GOT3 (cell line): ENCODE measurements at regions not wholly inside any gene's neighbourhood (a gene's known extent, or its start where the extent isn't known, plus 50 kb on each side); places are given as distances from the start of the nearest gene placed in this dataset.

ENCODE experiments used
- DNase-seq: peaks from one replicate; lab custom pipeline; 2025; ENCODE audit warnings: mixed read lengths; lab: John Stamatoyannopoulos, UW

DNA sequence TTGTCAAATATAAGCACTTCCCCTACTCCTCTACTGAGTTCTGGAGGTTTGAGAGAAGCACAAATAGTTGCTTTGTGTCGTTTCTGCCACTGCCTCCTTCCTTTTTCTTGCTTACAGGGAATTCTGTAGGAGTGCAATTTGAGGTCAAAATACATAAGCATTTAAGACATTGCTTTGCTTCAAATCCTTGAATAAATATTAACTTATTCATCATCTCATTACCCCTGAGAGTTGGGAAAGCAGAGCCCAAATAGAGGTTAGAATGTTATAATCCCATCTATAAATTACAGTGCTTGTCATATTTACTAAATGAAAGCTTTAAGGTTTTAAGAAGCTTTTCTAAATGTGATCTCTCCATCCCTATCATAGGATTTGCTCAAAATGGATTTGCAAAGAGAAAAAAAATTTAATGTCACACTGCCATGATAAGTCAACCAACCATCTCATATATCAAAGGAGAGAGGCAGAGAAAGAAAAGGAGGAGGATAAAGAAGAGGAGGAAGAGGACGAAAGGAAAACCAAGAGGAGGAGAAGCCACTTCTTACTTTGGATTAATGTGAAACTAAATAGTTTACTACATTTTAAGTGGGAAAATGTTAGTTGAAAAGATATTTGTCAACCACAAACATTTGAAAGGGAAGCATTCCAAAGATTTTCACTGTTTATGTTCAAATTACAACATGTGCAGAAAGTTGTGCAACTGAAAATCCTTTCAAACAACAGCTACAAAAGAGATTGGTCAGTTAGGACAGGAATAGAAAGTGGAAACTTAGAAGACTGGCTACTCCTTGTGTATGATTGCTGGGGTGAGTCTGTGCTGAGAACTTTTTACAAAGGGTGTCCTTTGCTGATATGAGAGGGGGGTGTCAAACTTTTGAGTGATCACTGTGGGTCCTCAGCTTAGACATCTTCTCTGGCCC lies 277.3 kb upstream of the FN1 start:
- DNase-seq = no peak

DNA sequence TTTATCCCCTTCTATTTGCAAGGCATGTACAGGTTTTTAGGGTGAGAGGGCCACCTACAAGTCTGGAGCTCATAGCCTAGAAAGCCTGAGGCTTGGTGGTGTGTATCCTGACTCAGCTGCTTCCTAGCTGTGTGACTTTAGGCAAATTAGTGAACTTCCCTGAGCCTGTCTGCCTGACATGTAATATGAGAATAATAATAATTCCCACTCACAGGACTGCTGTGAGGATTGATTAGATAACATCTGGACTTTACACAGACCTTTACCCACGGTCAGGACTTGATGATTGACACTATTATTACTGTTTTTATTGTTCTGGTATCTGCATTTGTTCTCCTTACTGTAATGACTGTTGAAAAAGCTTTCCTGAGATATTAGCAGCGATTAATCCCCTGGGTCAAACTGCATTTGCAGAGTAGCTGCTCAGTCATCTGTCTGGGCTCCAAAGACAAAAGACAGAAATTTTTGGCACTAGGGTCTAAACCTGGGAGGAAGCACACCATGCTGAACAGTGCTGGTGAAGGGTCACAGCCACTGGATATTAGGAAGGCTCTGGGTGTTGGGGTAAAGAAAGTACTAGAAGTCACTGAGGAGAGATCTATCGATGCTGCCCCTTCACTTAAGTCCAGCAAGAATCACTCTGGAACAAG lies 276.5 kb upstream of the FN1 start:
- no peak for DNase-seq

DNA sequence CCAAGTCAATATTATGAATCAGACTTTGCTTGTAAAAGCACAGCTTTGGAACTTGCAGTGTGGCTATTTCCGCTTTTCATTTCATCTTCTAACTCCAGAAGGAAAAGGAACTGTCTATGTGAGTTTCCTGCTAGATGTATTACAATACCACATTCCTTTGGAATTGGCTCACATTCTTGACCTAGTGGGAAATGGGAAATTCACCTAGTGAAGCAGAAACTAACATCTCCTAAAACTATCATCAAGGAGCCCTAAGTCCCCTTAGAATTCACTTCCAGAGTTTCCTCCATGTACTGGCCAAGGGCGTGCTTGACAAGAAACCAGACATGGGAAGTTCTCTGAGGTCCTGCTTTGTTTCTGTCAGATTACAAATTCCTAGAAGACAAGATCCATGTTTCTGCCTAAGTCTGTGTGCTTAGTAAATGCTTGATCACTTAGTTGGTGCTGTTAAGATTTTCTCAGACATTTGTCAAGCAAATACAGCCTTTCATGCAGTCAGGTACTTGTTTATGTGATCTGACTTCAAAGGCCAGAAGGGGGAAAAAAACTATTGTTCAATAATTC lies 275.7 kb upstream of the FN1 start:
- no peak for DNase-seq

DNA sequence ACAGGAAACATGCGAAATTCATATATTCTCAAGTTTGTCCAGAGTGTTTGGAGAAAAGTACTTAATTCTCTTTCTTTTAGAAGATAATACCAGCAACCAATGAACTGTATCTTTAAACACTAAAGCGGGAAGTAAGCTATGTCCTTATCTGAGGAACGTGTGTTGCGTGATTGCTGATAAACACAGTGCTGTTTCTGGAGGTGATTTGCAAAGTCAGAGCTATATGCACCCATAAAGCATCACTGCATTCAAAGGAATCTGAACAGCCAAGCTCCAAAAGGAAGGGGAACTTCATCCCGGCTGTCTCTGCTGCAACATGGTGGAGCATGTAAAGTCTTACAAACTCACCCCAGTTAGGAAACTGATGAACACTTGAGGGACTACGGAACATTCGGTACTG lies 271.7 kb upstream of the FN1 start:
- no peak for DNase-seq

DNA sequence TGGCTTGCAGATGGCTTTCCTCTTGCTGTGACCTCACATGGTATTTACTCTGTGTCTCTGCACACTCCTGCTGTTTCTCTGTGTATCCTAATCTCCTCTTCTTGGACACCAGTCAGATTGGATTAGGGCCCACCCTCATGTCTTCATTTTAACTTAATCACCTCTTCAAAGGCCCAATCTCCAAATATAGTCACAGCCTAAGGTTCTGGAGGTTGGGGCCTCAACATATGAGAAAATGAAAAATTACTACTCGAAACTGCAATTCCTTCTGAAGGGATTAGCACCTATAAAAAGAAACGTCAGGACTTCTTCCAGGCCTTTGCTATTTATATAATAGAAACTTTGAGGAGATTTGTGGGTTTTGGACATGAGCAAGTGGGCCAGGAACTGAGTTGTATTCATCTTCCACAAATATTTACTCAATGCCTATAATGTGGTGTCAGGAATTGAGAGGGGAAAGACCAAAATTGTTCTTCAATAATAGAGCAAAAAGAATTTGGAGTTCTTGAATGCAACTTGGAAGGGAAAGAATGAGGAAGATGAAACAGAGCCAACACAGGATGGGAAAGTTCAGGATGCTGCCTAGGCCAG lies 270.0 kb upstream of the FN1 start:
- DNase-seq = no peak

DNA sequence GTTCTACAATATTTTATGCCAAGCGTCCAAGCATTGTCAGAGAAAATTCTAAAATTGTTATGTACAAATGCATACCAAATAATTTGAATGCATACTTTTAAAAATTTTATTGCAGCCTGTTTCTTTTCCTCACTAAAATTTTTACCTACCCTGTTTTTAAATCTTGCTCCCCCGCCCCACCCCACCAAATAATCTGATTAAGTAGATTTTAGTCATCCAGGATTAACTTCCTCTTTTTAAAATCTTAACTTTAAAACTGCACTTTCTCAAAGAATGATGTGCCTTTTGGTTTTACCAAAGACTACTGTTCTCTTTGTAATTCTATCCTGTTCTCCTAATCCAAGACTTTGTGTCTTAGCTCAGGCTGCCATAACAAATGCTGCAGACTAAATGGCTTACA lies 269.4 kb upstream of the FN1 start:
- DNase-seq = no peak

DNA sequence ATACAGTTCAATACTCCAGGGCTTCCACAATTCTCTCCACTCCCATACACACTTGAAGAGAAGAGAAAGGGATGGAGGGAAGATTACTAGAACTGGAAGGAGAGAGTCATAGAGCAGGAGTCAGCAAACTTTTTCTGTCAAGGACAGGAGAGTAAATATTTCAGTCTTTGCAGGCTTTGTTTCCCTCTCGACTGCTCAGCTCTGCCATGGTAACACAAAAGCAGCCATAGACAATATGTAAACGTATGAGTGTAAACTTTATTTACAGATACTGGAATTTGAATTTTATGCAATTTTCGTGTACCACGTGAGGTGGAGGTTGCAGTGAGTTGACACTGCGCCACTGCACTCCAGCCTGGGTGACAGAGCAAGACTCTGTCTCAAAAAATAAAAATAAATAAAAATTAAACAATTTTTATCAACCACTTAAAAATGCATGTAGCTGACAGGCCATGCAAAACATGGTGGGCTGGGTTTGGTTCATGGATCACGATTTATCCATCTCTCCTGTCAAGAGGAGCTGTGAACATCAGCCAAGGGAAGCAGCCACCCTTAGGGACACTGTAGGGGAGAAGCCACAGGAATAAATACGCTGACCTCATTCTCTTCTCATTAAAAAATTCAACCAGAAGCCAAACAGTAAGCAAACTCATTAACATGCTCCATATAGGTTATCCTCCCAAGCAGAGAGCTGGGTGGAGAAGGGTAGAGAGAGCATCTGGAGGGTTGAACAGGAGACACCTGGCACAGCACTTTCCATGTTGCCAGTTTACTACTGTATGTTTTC lies 266.4 kb upstream of the FN1 start:
- no peak for DNase-seq

DNA sequence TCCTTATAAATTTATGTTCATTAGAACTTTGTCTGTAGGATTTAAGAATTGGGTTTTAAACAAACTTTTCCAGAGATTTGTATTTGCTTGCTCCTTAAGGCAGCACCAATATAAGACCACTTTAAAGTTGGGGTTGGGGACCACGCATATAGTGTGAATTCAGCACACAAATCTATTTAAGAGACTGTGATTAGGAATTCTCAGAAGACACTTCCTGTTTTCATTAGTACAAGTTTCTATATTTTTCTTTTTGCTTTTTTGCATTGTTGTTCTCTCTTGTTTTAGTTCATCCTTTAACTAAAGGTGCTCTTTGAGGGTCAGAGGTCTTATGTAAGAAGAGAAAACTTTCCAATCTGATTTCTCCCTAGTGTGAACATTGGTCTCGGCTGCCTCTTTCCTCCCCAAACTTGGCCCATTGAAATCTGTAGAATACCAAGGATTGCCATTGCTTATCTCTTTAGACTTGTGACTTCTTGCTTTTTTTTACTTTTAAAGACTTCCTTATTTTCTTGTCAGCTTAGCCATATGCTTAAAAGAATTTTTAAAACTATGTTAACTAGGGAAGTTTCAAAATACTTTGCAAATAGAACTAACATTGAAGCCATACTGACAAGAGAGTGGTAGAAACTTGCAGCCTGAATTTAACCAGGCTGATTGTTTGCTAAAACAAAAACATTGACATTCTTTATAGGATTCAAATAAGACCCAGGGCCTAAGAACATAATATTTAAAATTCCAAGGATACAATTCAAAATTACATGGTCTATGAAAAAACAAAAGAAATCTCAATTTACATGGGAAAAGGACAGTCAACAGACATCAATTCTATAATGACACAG lies 264.1 kb upstream of the FN1 start:
- no peak for DNase-seq

DNA sequence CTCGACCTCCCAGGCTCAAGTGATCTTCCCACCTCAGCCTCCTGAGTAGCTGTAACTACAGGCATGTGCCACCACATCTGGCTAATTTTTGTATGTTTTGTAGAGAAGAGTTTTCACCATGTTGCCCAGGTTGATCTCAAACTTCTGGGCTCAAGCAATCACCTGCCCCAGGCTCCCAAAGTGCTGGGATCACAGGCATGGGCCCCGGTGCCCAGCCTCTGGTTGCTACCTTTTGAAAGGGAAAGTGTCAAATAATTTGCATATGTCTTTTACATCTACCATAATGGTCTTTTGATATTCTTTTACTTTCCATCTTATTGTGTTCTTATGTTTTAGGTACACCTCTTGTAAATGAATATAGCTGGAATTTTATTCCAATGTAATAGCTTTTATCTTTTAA lies 263.1 kb upstream of the FN1 start:
- no peak for DNase-seq

DNA sequence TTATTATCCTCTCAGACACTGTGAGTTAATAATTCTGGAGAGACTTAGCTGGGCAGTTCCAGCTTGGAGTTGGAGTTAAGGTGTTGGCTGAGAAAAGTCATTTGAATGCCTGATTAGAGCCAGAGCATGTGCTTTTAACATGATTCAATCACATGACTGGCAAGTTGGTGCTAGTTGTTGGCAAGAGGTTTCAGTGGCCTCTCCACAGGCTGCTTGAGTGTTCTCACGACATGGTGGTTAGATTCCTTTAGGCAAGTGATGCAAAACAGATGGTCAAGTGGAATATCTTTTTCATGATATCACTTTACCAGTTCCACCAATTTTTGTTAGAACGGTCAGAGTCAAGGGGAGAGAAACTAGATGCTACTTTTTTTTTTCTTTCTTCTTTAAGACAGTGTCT lies 262.7 kb upstream of the FN1 start:
- DNase-seq = no peak

DNA sequence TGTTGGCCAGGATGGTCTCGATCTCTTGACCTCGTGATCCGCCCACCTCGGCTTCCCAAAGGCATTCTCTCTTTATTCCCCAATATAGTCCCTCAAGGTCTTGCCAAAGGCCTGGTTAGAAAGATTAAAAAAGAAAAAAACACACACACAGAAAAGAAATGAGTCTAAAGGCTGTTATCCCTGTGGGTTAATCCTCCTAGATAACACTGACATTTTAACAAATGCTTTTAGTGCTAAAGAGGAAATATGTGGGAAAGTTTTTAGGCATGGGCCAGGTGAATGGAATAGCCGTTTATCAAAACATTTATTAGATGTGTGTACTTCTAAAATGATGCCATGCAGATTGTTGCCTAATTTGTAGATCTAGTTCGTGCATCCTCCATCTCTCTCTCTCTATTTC lies 261.6 kb upstream of the FN1 start:
- no peak for DNase-seq

DNA sequence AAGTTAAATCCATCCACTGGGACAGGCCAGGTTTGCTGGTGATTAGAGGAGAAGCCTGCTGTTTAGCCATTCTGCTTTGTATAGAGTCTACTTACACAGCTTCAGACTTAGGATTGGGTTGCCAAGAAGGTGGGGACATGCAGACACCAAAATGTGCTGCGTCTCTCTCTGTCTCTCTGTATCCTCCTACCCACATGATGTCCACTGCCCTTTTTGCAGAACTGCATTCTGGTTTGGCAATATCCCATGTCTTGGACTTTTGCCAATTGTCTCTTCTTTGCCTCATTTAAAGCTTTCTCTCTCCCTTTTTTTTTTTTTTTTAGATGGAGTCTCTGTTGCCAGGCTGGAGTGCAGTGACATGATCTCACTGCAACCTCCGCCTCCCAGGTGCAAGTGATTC lies 261.1 kb upstream of the FN1 start:
- DNase-seq = no peak

DNA sequence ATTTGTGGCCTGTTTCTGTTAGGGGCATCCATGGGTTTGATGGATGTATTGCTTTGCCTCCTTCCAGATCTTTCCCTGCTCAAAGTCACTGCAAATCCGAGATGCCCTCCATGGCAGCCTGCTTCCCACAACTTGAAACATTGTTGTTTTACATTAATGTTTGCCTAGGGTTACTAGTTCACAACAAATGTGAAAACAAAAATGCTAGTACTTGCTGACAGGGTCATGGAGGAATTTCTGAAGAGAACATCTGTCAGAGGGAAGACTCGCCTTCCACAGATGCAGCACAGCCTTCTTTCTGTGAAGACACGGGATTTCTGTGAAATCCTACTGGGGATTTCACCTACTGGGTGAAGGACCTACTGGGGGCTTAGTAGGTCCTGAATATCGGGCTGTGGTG lies 260.0 kb upstream of the FN1 start:
- DNase-seq = no peak

DNA sequence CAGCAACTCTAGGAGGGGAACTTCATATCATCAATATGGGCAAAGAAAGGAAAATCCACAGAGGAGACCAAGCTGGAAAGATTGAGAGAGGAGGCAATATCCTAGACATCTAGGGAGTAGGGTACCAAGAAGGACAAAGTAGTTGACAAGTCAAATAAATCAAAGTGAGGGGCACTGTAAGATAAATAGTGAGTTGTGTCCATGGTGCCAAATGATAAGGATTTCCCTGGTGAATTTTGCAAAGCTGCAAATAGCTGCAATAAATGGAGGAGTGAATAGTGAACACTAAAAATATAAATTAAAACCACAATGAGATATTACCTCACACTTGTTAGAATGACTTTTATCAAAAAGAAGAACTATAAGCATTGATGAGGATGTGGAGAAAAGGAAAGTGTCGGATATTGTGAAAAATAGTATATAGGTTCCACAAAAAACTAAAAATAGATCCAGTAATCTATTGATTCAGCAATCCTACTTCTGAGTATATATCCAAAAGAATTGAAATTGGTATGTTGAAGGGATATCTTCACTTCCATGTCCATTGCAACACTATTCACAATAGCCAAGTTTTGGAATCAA lies 258.2 kb upstream of the FN1 start:
- no peak for DNase-seq

DNA sequence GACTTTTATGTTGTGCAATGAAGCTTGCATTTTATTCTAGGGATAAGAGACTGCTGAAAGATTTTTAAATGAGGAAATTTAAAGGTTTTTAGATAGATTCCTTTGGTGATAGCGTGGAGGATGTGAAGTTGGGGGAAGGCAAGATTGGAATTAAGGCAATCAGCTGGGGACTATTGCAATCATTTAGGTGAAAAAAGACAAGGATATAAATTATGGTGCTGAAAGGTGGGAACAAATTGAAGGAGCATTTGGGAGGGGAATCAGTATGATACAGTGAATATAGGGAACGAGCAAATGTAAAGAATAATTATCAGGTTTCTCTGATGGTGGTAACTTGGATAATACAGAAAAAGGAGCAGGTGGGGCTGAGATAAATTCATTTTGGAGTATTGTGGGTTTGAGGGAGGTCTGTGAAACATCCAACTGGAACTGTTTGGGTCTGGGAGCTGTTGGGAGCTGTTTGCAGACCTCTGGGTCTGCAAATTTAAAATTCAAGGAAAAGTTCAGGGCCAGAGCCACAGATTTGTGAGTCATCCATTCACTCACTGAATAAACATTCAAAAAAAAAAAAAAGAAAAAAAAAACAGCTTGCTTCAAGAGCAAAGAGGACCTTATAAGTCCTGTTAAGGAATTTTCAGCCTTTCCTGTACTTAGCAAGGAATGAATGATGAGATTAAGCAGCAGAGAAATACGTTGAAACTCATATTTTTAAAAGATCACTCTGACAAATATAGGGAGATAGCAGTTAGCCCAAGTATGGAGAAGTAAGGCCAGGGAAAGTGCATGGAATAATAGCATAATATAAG lies 257.5 kb upstream of the FN1 start:
- DNase-seq = no peak

DNA sequence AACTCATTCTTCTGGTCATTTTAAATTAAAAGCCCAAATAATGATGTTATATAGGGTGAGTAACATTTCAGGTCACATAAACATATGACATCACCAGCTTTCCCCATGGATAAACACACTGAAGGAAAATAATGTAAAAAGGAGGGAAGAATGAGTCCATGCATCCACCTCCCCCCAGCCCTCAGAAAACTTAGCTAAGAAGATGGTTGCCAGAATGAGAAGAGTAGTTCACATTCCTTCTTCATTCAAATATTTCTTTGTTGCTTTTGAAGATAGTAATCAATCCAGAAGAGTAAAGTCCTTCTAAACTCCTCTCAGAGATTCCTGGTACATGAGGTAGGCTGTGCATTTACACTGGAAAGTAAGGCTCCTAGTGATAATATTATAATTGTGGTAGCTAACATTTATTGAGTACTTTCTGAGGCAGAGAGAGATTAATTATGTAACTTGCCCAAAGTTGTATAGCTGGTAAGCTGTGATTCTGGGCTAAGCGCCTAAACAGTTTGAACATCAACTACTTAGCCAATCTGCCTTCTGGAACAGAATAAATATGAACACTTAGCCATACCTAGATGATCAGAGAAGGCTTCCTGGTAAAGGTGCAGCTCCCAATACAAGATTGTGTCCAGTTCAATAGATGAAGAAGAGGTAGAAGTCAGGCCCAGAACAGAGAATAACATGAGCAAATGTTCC lies 256.7 kb upstream of the FN1 start:
- no peak for DNase-seq

DNA sequence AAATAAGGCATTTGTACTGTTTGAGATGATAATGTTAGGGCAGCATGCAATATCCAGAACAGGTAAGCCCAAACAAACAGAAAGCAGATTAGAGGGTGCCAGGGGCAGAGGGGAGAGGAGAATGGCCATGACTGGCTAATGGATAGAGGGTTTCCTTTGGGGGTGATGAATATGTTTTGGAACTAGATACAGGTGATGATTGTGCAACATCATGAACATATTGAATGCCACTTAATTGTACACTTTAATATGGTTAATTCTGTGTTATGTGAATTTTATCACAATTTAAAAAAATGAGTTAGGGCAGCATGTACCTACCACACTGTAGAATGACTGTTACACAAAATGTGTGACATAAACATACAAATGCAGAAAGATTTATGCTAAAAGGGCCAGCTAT lies 255.5 kb upstream of the FN1 start:
- DNase-seq = no peak

DNA sequence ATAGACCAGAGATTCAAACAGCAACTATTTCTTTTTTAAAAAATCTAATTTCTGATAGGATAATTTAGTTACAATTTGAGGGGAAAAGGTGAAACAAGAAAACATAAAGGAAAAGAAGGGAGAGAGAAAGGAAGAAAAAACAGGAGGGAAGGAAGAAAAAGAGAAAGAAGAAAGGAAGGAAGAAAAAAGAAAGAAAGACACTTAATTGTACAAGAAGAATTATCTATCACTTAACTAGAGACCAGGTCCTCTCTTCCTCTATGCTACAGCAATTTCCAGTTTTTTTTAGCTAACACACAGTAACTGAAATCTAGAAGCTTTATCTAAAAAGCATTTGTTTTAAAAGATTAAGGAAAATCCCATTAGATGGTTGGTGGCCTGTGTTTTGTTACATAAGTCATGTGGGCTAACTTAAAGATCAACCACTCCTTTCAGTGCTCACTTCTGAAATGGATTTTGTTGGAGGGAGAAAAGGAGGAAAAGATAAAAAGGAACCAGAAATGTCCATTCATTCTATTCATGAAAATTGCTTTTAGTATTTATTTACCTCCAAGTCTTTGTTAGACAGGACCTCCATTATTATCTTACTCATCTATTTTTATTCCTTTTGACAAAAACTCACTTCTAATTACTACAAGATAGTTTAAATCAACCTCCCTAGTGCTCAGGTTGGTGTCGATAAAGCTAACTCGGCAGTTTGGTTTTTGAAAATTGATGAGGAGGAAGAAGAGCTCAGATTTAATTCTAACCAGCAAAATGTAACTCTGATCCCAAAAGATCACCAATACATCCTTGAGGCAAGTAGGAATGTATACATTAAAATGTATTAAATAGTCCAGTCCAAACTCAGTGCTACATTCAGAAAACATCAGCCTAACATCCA lies 251.5 kb upstream of the FN1 start:
- DNase-seq = no peak
